ENCODE measurements at regions not wholly inside any gene's neighbourhood (a gene's known extent, or its start where the extent isn't known, plus 50 kb on each side); places are given as distances from the start of the nearest gene placed in this dataset.
A peak's percentile ranks its signal among the peaks of the same experiment; 100 is the strongest.

- no peak for DNase-seq (ENCODE audit: low read depth)
Observed at GRCh38 chr12:84741031-84741430, 171.6 kb downstream of the SLC6A15 start.

- DNase-seq (ENCODE audit: low read depth): no peak
Observed at GRCh38 chr12:84740602-84741001, 172.0 kb downstream of the SLC6A15 start.

DNA sequence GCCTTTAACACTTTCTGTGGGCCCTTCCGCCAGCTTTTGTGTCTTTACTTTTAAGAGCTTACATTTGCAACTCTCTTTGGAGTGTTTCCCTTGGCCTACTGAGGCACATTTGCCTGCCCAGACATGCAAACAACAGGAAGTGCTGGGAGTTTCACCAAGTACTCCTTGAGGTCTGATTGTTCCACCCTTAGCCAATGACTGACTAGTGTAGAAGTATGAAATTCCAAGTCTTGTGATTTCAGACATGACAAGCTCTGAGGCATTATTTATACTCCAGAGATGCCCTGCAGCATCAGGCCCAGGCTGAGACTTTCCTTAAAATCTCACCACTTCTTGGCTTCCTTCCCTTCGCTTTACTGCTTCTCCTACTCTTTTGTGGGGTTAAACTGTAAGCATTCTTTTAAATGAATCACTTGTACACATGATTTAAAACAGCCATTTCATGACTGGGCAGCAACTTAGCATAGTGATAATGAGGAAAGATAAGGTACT is 174.1 kb downstream of the SLC6A15 start:
- peak; percentile 89 for DNase-seq (ENCODE audit: low read depth)

- DNase-seq (ENCODE audit: low read depth): no peak
Observed at GRCh38 chr12:84732828-84733340, 179.7 kb downstream of the SLC6A15 start.

DNA sequence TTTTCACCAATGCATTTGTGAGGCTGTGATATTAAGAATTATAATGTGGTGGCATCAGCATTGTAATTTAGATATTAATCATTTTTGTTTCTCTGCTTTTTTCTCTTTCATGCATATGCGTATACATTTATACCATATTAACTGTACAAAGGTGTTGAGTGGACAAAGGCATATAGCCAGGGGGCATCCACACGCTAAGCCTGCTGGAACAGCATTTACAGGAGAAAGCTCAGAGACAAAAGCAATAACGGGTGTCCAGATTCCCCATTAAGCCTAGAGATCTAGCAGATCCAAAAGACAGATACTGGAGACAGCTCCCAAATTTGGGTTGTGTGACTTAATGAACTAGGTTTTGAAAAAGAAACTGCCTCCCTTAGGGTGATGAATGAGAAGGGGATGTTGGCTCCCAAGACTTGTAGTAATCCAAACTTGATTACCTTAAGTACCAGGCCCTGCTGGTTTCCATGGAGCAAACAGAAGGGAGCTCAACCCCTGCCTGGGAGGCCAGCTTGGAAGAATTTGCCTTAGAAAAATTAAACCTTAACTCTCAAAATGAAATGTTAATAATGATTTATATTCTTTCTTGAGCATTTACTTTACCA is 181.9 kb downstream of the SLC6A15 start:
- no peak for DNase-seq (ENCODE audit: low read depth)

GRCh38 chr12:84727961-84728360 is 184.6 kb downstream of the SLC6A15 start:
- no peak for DNase-seq (ENCODE audit: low read depth)

DNA sequence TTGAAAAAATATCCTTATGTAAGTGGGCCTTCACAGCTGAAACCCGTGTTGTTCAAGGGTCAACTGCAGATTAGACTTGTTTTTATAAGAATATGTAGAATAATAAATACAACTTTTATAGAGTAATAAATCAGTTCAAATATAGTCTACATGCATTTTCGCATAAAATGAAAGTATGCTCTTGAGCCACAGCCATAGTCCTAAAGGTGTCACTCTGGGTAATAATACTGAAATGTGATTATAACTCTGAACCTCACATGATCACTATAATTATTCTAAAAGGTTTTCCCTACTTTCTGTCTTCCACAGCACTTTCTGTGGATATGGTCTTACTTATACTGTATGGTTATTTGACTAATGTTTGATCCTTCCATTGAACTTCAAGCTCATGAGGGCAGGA is 185.8 kb downstream of the SLC6A15 start:
- DNase-seq (ENCODE audit: low read depth): no peak

DNA sequence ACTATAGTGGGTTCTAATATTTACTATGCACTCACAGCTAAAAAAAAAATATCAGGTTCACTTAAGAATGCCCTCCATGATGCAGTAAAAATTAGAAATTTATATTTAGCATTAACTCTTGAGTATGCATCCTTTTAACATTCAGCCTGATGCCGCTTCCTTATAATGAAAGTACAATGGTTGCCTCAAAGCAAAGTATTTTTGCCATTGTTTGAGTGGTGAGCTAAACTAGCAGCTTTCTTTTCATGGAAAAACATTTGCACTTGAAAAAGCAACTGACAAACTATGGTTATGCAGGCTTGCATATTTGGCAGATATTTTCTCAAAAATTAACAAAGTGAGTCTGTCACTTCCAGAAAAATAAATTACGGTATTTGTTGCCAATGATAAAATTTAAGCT is 188.6 kb downstream of the SLC6A15 start:
- DNase-seq (ENCODE audit: low read depth): no peak

- DNase-seq (ENCODE audit: low read depth): no peak
Observed at GRCh38 chr12:84719997-84720396, 192.6 kb downstream of the SLC6A15 start.

DNA sequence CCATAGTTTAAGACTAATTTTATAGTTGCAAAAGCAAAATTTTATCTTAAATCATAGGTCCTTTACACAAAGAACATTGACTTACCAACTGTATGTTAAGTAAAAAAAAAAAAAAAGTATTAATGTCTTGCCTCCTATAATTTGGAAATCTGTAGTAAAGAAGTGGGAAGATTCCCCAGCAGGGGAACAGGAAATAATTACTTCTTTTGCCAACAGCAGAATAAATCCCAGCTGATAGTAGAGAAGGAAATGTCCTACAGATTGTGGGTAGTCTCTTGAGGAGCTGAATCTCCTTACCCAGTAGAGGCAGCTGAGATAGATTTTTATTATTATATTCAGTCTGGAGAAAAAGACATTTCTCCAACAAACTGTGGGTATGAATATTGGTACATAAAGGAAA is 193.7 kb downstream of the SLC6A15 start:
- DNase-seq (ENCODE audit: low read depth): no peak

DNA sequence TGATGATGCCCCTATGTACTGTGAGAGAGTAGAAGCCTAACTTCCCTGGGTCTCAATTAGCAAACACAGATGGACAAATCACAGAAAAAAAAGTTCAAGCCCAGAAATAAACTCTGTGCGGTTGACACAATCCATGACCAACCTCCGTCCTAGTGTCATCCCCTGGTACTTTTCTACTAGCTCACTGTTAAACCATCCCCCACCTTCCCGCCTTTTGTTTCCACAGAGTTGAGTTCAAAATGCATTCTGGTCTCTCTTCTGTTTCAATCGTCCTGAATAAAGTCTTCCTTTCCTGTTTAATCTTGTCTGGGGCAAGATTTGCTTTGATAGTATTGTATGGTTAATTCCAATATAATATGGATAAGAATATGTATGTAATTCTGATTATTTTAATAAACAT is 199.9 kb downstream of the SLC6A15 start:
- no peak for DNase-seq (ENCODE audit: low read depth)

- DNase-seq (ENCODE audit: low read depth): no peak
Observed at GRCh38 chr12:84706374-84706773, 206.2 kb downstream of the SLC6A15 start.

DNA sequence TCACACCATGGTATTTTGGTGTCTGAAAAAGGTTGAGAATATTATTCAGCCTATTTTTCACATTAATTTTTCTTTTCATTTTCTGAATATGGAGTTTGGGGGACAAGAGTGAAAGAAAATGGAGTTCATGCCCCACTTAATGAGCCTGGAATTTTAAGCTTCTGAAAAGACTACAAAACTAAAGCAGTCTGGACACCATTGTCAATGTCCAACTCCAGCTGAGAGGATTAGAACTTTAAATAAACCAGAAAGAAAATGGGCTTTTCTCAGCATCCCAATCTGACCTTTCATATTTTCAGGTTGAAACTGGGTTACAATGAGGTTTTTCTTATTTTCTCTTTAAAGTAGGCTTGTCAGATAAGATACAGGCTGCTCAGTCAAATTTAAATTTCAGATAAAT is 207.7 kb downstream of the SLC6A15 start:
- no peak for DNase-seq (ENCODE audit: low read depth)

GRCh38 chr12:84702001-84702400 is 210.6 kb downstream of the SLC6A15 start:
- DNase-seq (ENCODE audit: low read depth): no peak

DNA sequence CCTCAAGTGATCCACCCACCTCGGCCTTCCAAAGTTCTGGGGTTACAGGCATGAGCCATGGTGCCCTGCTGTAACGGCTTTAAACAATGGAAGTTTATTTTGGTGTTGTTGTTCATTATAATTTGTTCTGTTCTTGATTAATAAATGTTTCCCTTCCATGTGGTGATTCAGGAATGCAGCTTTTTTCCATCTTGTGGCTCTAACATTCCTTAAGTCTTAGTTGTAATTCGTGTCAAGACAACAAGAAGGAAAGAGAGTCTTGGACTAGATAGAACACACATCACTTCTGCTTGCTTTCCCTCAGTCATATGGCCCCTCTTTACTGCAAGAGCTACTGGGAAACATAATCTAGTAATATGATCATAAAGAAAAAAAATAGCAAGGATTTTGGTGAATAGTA is 211.6 kb downstream of the SLC6A15 start:
- DNase-seq (ENCODE audit: low read depth): no peak

GRCh38 chr12:84698576-84699333 is 213.8 kb downstream of the SLC6A15 start:
- no peak for DNase-seq (ENCODE audit: low read depth)

DNA sequence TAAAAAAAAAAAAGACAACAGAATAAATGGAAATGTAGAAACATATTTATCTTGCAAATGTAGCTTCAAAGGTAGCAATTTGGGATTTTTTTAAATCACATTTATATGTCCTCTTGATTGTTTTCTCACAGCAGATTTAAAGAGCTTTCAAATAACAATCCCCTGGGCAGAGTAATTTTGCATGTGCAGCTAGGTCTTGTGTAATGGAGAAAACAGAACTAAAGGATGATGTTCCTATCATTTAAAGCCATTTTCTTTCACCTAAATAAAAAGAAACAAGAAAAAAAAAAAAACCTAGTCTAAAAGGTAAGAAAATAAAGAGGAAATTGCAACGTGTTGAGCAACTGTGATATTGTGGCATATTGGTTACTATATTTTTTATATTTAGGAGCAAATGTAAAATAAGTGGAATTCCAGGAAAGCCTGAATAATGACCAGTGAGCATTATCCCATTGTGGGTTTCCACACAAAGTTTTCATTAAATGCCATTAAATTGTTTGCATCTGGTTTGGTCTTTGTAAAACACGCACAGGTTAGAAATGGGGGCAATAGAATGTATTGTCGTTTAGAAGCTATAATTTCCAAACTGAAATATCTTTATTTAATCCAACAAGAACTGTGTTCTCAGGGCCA is 215.6 kb downstream of the SLC6A15 start:
- DNase-seq (ENCODE audit: low read depth): no peak

DNA sequence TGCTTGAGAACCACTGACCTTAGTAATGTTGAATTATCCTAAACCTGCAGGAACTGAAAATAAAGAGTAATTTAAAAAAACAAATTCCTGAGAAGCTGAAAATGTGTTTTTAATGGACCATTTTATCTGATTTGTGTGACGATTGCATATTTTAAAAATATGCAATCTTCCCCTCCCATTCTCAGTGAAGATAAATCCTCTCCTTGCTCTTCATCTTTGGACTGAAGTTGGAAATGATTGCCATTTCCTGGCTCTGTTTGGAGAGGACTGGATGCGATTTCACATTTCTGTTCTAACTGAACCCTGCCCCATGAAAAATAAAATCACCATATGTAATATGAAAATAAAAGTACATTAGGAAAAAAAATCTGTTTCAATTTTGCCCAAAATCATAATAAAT is 216.3 kb downstream of the SLC6A15 start:
- DNase-seq (ENCODE audit: low read depth): no peak

- DNase-seq (ENCODE audit: low read depth): no peak
Observed at GRCh38 chr12:84694116-84694515, 218.5 kb downstream of the SLC6A15 start.

GRCh38 chr12:84692071-84692470 is 220.5 kb downstream of the SLC6A15 start:
- DNase-seq (ENCODE audit: low read depth): no peak

DNA sequence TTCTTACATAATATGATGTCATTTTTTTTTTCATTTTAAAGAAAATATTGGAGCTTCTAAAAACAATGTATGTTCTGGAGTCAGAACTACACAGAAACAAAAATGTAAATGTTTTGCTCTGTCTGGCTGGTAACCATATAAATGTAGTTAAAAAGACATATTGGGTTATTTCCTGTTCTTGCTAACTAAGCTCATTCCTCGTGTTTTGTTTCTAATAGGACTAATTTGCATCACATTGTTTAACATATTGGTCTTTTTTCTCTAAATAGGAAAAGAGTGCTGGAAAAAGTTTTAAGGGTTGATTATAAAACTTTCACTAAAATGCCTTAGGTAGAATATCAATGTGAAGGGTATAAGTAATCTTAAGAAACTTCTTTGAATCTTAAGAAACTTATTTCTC is 221.3 kb downstream of the SLC6A15 start:
- no peak for DNase-seq (ENCODE audit: low read depth)

DNA sequence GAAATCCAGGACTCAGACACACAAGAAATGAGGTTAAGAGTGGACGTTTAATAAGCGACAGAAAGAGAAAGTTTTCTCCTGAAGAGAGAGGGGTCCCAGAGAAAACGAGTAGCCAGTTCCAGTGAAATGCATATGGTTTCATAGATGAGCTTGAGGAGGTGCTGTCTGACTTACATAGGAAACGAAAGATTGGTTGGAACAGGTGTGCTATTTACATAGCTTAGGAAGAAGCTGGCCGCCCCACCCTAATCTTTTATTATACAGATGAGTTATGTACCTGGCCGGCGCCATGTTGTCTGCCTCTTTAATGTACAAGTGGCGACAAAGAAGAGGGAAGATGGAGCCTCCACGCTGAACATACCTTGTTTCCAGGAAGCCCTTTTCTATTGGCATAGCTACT is 223.0 kb downstream of the SLC6A15 start:
- DNase-seq (ENCODE audit: low read depth): no peak

DNA sequence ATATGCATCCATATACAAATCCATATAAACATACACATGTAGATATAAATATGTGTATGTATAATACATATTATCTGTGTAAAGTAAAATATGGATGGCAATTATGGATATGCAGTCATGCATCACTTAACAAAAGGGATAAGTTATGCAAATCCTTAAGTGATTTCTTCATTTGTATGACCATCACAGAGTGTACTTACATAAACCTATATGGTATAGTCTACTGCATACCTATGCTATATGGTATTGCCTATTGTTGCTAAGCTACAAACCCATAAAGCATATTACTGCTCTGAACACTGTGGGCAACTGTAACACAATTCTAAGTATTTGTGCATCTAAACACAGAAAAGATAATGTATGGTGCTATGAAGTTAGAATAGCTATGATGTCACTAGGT is 227.2 kb downstream of the SLC6A15 start:
- no peak for DNase-seq (ENCODE audit: low read depth)

Data from GM04504 (cell line).